T1000 (cell line): ENCODE measurements at regions not wholly inside any gene's neighbourhood (a gene's known extent, or its start where the extent isn't known, plus 50 kb on each side); places are given as distances from the start of the nearest gene placed in this dataset.
"Not testable (repeated sequence)": the region's sequence is repeated elsewhere in the genome, so short reads cannot be mapped to it uniquely, and the experiment has no call there.

Experiments used
- DNase-seq: peaks from one replicate; lab custom pipeline; 2025; ENCODE audit warnings: mixed read lengths; lab: John Stamatoyannopoulos, UW

GRCh38 chr2:121047383-121047782 is 237.6 kb downstream of the TFCP2L1 start:
- DNase-seq, result no peak

- no peak for DNase-seq
Measured at GRCh38 chr2:121049131-121049530, 235.9 kb downstream of the TFCP2L1 start.

- DNase-seq, result no peak
Measured at GRCh38 chr2:121049950-121050585, 234.9 kb downstream of the TFCP2L1 start.

GRCh38 chr2:121051311-121051710 is 233.7 kb downstream of the TFCP2L1 start:
- no peak for DNase-seq

- DNase-seq, result no peak
Measured at GRCh38 chr2:121052023-121052422, 233.0 kb downstream of the TFCP2L1 start.

GRCh38 chr2:121052521-121052920 is 232.5 kb downstream of the TFCP2L1 start:
- no peak for DNase-seq

- no peak for DNase-seq
Measured at GRCh38 chr2:121055088-121055487, 229.9 kb downstream of the TFCP2L1 start.

- no peak for DNase-seq
Measured at GRCh38 chr2:121055501-121055900, 229.5 kb downstream of the TFCP2L1 start.

GRCh38 chr2:121058852-121059558 is 226.0 kb downstream of the TFCP2L1 start:
- no peak for DNase-seq

GRCh38 chr2:121059651-121060649 is 225.1 kb downstream of the TFCP2L1 start:
- no peak for DNase-seq

GRCh38 chr2:121061633-121062032 is 223.4 kb downstream of the TFCP2L1 start:
- DNase-seq, result no peak

GRCh38 chr2:121063471-121063870 is 221.5 kb downstream of the TFCP2L1 start:
- no peak for DNase-seq

GRCh38 chr2:121064186-121064585 is 220.8 kb downstream of the TFCP2L1 start:
- no peak for DNase-seq

GRCh38 chr2:121065239-121065638 is 219.8 kb downstream of the TFCP2L1 start:
- no peak for DNase-seq

- DNase-seq, result no peak
Measured at GRCh38 chr2:121066526-121066925, 218.5 kb downstream of the TFCP2L1 start.

- DNase-seq, result no peak
Measured at GRCh38 chr2:121068851-121069250, 216.2 kb downstream of the TFCP2L1 start.

- DNase-seq, result no peak
Measured at GRCh38 chr2:121069434-121069969, 215.5 kb downstream of the TFCP2L1 start.

- DNase-seq, result not testable (repeated sequence)
Measured at GRCh38 chr2:121070061-121070460, 214.9 kb downstream of the TFCP2L1 start.

GRCh38 chr2:121071034-121071504 is 213.9 kb downstream of the TFCP2L1 start:
- peak; percentile 69 for DNase-seq

- DNase-seq, result no peak
Measured at GRCh38 chr2:121072784-121073183, 212.2 kb downstream of the TFCP2L1 start.

GRCh38 chr2:121073320-121074210 is 211.4 kb downstream of the TFCP2L1 start:
- no peak for DNase-seq
